H1 (cell line): ENCODE measurements at regions not wholly inside any gene's neighbourhood (a gene's known extent, or its start where the extent isn't known, plus 50 kb on each side); places are given as distances from the start of the nearest gene placed in this dataset.

Source experiments
- CBX8 ChIP-seq: fragments of 300-800, 300-1000 bp; sonication (generic); IDR thresholded peaks from 2 replicates; pipeline ENCODE4 v1.7.1; 2016; ENCODE audit warnings: low read depth, low read length, borderline replicate concordance
- CEBPB ChIP-seq: IDR thresholded peaks from 2 replicates; pipeline ENCODE4 v1.6.1; 2012; ENCODE audit warnings: low read depth, low read length
- EGR1 ChIP-seq: IDR thresholded peaks from 2 replicates; pipeline ENCODE4 v1.6.1; 2011; ENCODE audit warnings: low read depth, low read length, borderline replicate concordance
- GABPA ChIP-seq: IDR thresholded peaks from 2 replicates; pipeline ENCODE4 v1.6.1; 2011; ENCODE audit warnings: mild to moderate bottlenecking, low read length, moderate library complexity, borderline replicate concordance; ENCODE audit not compliant: insufficient read depth
- JUN ChIP-seq: IDR thresholded peaks from 2 replicates; pipeline ENCODE4 v1.6.1; 2011; ENCODE audit warnings: low read depth, mild to moderate bottlenecking, improper control_type of control experiment, low read length
- KDM5A ChIP-seq: fragments of 200-600 bp; IDR thresholded peaks from 2 replicates; pipeline ENCODE4 v1.7.1; 2012; ENCODE audit warnings: mild to moderate bottlenecking, low read length, inconsistent platforms, mixed read lengths
- MAFK ChIP-seq: IDR thresholded peaks from 2 replicates; pipeline ENCODE4 v1.6.1; 2012; ENCODE audit warnings: low read depth, mild to moderate bottlenecking, improper control_type of control experiment, low read length
- PHF8 ChIP-seq: fragments of 200-600 bp; sonication (generic); conservative IDR thresholded peaks from 2 replicates; pipeline ENCODE4 v1.7.1; 2012; ENCODE audit warnings: low read depth, mild to moderate bottlenecking, inconsistent platforms, low read length, moderate library complexity
- POU5F1 ChIP-seq: IDR thresholded peaks from 2 replicates; pipeline ENCODE4 v1.6.1; 2011; ENCODE audit warnings: low read depth, mild to moderate bottlenecking, low read length, moderate library complexity
- SIN3A ChIP-seq, 2 experiments: IDR thresholded peaks in 1 of 2; conservative IDR thresholded peaks in 1 of 2; 2 replicates each; pipeline ENCODE4 v1.6.1; 2011 to 2012; ENCODE audit warnings: low read length in 2 of 2, improper control_type of control experiment in 1 of 2, low read depth in 1 of 2, mild to moderate bottlenecking in 1 of 2
- SIX5 ChIP-seq: IDR thresholded peaks from 2 replicates; pipeline ENCODE4 v1.6.1; 2011; ENCODE audit warnings: mild to moderate bottlenecking, low read depth, low read length
- SP2 ChIP-seq: IDR thresholded peaks from 2 replicates; pipeline ENCODE4 v1.6.1; 2012; ENCODE audit warnings: mild to moderate bottlenecking, low read length, inconsistent platforms
- SP4 ChIP-seq: IDR thresholded peaks from 2 replicates; pipeline ENCODE4 v1.6.1; 2012; ENCODE audit warnings: low read length, inconsistent platforms

- no peak for TF ChIP-seq PHF8
- no peak for TF ChIP-seq CBX8
- TF ChIP-seq JUN = no peak
- TF ChIP-seq SIN3A (conservative IDR thresholded peaks at IDR 0.05 in 1 of 2, IDR thresholded peaks at IDR 0.05 in 1 of 2; ENCODE audit: low read depth in 1 of 2, low read length in 2 of 2) = no peak
- no peak for TF ChIP-seq MAFK
- no peak for TF ChIP-seq SP2
- TF ChIP-seq CEBPB = no peak
- no peak for TF ChIP-seq SIX5
- no peak for TF ChIP-seq SP4
- TF ChIP-seq KDM5A = no peak
- no peak for TF ChIP-seq GABPA
- TF ChIP-seq EGR1 = no peak
- no peak for TF ChIP-seq POU5F1
Observed at GRCh38 chr21:28074676-28075075, 918.0 kb downstream of the LTN1 start (continued).
